GM19397 (cell line): ENCODE measurements at regions not wholly inside any gene's neighbourhood (a gene's known extent, or its start where the extent isn't known, plus 50 kb on each side); places are given as distances from the start of the nearest gene placed in this dataset.
"Not testable (repeated sequence)": the region's sequence is repeated elsewhere in the genome, so short reads cannot be mapped to it uniquely, and the experiment has no call there.

Source experiments
- ATAC-seq: cut with Tn5 transposase; IDR thresholded peaks from one replicate; pipeline ENCODE4 v1.9.1; 2021; ENCODE audit warnings: mild to moderate bottlenecking, moderate library complexity; ENCODE audit not compliant: unreplicated experiment

DNA sequence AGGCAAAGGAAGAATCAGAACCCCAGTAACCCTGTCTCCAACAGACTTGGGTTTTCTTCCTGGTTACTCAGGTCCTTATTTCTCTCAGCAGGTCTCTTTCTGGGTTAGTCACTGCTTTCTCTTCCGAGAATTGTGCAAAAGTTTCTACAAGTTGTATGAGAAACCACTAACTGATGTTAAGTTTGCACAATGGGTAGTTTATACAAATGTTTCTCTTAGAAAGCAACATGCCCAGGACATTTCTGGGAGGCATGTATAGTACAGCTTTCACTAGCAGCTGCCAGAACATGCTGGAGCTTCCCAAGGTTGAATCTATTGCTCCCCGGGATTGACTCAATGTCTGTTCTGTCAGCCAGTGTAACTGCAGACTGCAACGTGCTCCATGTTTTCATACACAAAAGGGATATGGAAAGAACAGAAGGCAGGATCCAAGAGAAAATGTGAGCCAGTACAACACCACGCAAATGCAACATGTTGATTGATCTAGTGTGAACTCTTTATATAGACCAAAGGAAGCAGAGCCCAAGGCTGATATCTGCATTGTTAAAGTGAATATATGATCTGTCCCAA, 887.8 kb downstream of the MCTP2 start:
- no peak for ATAC-seq

DNA sequence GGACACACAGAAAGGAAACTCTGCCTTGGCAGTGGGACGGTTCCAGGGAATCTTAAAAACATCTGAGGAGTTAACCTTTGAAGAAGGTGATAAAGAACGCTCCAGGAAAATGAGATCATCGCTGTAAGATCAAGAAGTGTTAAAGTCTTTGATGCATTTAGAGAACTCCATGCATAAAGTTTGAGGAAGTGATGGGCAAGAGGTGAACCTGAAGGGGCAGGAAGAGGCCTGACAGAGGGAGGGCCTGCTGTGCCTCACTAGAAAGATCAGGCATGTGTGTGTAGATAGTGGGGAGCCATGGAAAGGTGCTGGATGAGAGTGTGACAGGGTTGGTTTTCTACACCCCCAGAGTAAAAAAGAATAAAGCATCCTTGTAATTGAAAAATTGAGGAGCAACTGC, 889.2 kb downstream of the MCTP2 start:
- no peak for ATAC-seq

DNA sequence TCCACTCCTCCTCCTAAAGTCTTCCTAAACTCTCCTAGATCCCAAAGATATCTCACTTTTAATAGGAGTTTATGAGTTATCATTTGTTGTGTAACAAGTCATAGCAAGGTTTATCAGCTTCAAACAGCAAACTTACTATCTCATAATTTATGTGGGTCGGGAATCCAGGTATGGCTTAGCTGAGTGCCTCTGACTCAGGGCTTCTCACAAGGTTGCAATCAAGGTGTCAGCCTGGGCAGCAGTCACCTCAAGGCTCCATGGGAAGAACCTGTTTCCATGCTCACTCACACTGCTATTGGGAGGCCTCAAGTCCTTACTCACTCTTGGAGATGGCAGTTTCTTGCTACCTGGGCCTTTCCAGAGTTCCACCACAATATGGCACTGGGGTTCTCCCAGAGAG, 889.8 kb downstream of the MCTP2 start:
- no peak for ATAC-seq

DNA sequence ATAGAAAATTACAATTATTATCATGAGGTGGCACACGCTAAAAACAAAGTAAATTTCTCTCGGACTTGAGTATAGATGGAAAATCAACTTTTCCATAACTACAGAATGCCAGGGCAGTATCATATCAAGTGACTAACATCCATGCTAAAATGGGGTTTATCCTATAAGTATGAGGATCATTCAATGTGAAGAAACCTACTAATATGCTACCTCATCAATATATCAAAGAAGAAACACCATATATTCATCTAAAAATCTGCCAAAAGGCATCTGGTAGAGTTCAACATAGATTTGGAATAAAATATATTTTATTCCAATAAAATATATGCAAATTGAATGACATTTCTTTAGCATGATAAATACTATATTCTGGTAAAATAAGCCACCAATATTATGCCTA, 894.4 kb downstream of the MCTP2 start:
- ATAC-seq: no peak

DNA sequence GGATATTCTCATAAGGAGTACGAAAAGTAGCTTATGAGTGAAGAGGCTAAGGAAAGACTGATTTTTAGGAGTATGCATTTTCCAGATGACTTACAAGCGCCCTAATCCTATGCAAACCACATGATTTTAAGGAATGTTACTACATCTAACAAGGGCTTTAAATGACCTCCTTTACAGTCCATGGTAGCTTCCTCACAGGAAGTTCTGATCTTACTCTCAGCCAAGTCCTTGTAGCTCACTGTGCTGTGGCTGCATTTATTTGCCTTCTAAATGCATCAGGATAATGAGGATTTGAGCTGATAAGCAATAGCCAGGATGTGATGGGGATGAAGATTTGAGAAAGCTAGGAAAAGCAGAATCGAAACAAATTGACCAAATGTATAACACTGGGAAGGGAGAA, 896.0 kb downstream of the MCTP2 start:
- ATAC-seq: no peak

DNA sequence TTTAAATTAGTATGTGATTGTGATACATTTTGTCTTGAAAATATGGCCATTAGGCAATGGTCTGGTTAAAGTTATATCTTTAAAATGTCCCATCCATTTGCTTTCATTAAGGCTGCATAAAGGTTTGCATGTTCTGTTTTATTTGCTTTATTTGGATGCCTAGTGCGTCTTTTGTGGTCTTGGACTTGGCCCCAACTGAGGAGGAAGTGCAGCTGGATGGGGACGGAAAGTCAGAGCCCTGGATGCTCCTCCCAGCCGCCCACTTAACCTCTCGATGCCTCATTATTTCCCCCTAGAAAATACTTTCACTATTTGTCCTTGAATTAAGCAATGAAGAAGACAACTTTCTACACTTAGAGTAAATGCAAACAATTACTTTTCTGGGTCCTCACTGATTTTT, 898.2 kb downstream of the MCTP2 start:
- no peak for ATAC-seq

DNA sequence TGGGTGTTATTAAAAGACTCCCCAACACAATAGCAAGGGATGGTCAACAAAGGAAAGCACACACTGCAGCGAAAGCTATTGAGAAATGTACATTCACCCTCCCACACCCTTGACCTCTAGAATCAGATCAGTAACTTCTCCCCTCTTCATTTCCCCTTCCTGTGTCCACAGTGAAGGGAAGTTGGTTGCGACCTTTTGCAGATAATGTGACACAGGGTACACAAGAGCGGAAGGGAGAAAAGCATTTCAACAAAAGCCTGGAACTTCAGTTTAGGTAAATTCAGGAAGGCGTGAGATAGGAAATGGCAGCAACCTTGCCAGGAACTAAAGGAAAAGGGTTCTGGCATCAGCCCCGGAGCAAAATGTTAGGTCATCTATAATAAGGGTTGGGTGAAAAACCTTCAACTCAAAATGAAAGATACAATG, 899.8 kb downstream of the MCTP2 start:
- ATAC-seq: no peak

DNA sequence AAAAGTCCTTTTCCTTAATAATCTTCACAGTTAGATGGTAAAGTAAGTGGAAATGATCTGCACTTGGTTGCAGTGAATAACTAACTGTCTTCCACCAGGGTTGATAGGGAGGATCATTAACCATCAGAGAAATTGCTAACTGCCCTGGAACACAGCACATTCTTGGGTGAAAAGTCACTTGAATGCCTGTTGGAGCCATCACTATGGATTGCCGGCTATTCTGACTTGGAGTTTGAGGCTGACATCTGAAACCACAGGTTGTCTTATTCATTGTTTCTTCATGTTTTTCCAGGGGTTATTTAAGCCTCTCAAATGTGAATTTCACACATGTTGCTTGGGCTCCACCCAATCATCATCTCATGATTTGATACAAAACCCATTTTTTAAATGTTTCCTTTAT, 901.4 kb downstream of the MCTP2 start:
- ATAC-seq: no peak

DNA sequence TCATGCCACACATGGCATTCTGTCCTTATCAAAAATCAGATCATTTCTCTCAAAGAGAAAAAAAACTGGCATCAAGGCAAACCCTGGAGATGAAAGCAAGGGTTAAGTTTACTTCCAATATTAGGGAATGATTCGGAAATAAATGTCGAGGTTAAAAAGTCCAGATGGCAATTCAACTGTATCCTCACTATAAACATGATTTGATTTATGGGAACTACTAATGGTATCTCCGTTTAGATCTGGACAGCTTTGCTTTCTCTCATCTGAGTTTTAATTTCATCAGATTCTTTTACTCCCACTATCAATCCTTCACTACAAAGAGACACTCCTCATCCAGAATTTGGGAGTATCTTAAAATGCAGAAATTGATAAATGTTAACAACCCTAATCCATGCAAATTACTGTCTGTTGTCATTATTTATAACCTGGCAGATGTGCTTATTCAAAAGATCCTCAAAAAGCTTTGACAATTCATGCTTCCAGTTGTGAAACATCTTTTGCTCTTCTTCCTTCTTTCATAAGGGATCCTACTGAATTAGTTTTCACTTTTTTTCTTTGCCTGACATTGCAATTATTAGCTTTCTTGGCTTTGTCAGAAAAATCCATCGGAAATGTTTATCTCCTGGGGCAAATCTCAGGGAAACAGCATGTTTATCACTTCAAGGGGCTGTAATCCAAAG, 903.2 kb downstream of the MCTP2 start:
- ATAC-seq: no peak

DNA sequence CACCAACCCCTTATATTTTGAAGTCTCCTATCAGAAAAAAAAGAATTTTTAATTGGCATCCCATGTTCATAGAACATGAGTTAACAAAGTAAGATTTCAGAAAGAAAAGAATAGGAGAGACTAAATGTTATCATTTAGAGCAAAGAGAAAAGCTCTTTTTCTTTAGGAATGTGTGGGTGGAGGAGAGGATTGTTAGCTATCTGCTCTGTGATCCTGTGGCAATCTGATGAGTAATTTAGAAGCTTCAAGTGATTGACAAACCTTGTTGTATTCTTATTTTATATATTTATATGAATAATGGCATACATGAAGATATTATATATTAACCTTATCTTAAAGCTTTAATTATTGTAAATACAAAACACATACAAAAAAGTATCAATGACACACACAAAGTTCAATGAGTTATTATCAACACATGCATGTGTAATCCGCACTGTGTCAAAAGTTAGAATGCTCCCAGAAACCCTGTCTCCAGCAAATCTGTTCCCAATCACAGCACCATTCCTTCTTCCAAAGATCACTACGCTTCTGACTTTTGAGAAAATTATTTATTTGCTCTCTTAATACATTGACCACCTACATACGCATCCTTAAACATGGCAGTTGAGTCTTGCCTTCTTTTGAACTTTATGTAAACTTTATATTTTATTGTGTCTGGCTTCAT, 907.4 kb downstream of the MCTP2 start:
- ATAC-seq: no peak

DNA sequence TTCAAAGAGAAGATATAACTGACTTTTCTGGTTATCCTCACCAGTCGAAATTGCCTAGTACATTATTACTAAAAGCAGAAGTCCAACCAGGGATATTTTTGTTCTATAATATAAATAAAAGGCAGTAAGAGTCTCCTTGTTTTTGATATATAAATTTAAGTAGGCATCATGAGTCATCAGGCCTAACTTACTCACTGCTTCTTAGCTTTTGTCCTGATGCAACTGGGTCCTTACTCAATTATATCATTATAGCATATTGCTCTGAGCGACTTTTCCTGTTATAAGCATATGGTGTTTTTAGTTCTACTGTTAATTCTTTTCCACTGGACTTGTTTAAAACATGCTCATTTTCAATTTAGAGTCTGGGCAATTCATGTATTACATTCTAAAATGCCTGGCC, 910.1 kb downstream of the MCTP2 start:
- ATAC-seq: no peak

DNA sequence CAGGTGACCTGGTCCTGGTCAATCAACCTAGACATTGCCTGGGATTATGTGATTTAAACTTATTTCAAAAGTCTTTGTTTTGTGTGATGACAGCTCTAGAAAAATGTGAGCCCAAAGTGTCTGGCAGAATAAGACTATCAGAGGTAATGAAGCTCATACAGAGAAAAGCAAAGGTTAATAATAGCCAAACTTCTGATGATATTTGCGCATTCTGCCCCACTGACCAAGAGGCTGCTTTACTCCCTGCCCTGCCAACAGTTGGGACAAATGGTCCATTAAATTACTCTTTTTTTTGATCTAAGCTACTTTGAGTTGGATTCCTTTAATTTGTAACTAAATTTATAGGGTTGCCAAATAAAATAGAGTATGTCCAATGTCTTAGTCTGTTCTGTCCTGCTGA, 911.2 kb downstream of the MCTP2 start:
- ATAC-seq: no peak

DNA sequence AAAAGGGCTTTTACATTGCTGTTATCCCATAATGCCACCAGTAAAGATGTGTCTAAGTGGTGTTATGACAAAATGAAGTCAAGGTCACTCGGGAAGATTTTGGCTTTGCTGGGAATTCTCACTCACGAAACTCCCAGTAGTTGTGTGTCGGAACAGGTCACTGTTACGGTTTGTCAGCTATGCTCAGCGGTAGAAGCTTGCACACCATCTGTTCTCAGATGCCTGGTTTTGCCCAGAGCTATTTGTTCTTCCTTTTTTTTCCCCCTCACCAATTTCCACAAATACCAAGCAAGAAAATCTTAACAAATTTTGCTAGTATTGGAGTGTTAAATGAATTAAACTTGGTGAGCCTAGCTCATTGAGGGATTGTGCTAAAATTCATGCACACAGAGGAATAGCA, 915.1 kb downstream of the MCTP2 start:
- no peak for ATAC-seq

DNA sequence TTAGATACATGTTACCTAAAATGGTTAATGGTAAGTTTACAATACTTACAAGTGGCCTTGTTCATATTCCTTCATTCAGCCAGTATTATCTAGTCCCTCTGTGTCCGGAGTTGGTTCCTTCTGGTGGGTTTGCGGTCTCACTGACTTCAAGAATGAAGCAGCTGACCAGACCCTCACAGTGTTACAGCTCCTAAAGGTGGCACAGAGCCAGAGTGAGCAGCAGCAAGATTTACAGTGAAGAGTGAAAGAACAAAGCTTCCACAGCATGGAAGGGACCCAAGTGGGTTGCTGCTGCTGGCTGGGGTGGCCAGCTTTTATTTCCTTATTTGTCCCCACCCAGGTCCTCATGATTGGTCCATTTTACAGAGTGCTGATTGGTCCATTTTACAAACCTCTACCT, 916.8 kb downstream of the MCTP2 start:
- ATAC-seq: no peak

DNA sequence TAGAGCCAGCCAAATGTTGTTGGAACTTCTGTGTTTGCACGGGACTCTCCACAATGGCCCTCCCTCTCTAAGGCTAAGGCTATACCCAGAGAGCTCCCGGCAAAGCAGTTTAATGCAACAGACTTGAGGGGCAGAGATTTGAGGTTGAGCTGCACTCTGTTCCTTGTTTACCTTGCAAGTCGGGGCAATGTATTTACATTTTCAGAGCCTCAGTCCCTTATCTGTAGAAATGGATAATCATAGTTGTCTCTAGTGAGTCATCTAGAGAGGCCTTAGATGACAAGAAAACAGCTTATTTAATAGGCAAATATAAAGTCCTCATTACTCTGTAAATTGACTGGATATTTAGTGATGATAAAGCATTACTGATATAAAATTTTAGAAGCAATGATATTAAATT, 917.7 kb downstream of the MCTP2 start:
- no peak for ATAC-seq

DNA sequence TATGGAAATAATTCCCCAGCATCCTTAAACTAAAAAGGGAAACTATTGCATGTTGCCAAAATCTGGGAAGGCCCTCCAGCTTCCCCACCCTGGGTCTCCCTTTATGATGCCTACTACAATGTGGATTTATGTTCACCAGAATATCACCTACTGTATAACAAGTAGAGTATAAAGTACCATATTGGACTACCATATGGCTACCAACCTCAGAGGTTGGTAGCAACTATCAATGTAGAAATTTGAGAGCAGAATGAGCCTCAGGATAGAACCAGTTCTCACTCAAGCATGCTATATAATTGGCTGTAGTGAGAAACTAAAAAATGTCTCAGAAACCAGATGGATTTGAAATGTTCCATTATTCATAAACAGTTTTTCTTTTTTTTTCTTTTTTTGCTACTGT, 918.4 kb downstream of the MCTP2 start:
- no peak for ATAC-seq

DNA sequence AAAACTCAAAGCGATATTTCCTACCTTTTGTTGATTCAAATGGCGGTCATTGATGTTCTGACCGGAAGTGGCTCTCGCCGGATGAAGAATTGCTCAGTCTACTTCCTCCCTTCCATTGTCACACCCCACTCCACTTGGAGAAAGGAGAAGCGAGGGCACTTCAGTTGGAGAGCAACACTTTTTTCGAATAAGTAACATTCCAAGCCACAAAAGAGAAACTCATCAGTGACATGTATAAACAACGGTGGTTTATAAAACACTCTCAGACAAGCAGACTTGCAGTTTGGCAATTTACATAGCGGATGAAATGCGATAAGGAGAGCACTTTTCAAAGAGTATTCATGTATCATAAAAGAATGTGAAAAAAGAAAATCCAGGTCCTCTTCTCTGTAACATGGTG, 919.1 kb downstream of the MCTP2 start:
- ATAC-seq: no peak

DNA sequence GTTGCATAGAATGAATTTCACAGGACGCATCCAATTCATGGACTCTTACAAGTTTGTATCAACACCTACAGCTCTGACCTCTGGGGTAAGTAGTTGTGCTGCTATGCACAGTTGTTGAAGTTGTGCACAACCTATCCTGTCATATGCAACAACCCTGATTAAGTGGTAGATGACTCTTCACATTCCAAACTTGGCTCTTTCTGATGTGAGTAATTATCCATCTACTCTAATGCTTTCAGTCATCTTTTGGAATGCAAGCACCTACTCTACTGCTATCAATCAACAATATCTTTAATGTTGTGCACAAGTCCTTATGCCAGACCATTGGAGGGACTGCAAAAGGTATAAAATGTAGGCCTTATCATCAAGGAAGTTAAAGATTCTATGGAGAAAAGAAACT, 921.4 kb downstream of the MCTP2 start:
- no peak for ATAC-seq

DNA sequence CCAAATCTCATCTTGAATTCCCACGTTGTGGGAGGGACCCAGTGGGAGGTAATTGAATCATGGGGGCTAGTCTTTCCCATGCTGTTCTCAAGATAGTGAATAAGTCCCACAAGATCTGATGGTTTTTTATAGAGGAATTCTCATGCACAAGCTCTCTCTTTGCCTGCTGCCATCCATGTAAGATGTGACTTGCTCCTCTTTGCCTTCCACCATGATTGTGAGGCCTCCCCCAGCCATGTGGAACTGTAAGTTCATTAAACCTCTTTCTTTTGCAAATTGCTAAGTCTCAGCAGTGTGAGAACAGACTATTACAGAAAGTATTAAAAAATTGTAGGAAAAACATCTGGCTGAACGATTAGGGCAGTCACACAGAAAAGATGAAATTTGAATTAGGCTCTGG, 921.8 kb downstream of the MCTP2 start:
- not testable (repeated sequence) for ATAC-seq

DNA sequence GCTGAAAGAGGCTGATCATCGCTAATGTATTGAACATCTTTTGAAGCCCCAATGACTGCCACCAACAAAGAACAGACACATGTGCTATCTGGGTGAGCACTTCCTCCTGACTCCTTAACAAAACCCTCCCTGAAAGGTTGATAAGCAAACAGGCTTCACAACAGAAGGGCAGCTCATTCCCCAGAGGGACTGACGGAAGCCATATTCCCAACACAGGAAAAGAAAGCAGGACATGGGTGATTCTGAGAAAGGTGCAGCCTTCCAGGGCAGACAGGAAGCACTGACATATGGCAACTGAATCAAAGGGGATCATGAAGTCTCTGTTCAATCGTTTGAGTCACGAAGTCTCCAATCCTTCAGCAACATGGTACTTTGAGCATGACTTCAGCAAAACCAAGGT, 929.0 kb downstream of the MCTP2 start:
- no peak for ATAC-seq

DNA sequence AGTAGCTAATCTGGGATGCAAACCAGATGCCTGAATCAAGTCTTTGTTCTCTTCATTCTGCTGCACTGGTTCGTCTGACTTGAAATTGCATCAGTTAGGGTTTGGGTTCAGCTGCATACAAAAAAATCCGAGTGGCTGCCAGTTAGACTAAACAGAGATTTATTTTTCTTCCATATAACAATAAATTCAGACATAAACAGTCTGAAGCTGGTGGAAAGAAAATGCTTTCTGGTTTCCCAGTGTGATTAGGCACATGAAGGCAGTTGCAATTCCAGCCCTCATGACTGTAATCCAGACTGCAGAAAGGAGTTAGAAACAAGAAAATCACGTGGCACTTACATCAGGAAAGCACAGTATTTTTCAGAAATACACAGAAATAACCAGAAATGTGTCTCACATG, 930.7 kb downstream of the MCTP2 start:
- no peak for ATAC-seq

DNA sequence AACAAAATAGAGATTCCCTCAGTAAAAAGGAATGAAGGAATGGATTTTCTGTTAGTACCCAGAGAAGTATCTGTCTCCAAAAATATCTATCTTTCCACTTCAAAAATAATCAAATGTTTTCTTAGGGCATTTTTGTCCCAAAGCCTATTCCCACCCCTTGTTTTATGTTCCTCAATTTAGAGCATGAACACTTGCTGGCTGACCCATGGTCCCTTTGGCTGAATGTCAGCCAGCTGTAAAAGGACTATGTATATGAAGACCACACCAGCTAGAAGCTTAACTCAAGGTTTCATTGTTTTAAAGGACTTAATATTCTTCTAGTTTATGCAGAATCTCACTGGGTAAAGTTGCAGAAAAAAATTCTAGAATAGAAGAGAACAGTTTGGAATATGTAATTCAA, 931.2 kb downstream of the MCTP2 start:
- ATAC-seq: no peak
